Astrocyte of the spinal cord (primary cell): ENCODE measurements at regions not wholly inside any gene's neighbourhood (a gene's known extent, or its start where the extent isn't known, plus 50 kb on each side); places are given as distances from the start of the nearest gene placed in this dataset.

ENCODE experiments used
- DNase-seq: peaks from one replicate; pipeline ENCODE4 v3.0.0; 2011; ENCODE audit warnings: low read depth, low spot score
- H3K4me3 ChIP-seq: 2 replicates; pipeline ENCODE4 v1.5.1; 2011; ENCODE audit warnings: low read depth, mild to moderate bottlenecking, low read length, moderate library complexity
- CTCF ChIP-seq: IDR thresholded peaks from 2 replicates; pipeline ENCODE4 v1.5.1; 2012; ENCODE audit warnings: low read depth, mild to moderate bottlenecking, low read length, inconsistent platforms
- in situ Hi-C: cut with HindIII; loops from 2 replicates; pipeline ENCODE4 v1.10.0; 2017; ENCODE audit warnings: low sequenced_read_pairs

GRCh38 chr6:168201383-168201782 lies 118.2 kb downstream of the DACT2 start:
- DNase-seq = no peak
- no peak overlapping the region for H3K4me3 ChIP-seq
- in situ Hi-C loops = no loop called here
- no peak for TF ChIP-seq CTCF

- in situ Hi-C loops = no loop called here
- no peak overlapping the region for H3K4me3 ChIP-seq
- no peak for DNase-seq
- TF ChIP-seq CTCF = no peak
These were observed 118.9 kb downstream of the DACT2 start for GRCh38 chr6:168200571-168201134.

GRCh38 chr6:168198302-168199180 lies 119.5 kb upstream of the FRMD1 start:
- in situ Hi-C loops = no loop called here
- no peak for TF ChIP-seq CTCF
- no peak for DNase-seq
- no peak overlapping the region for H3K4me3 ChIP-seq

GRCh38 chr6:168197636-168198301 lies 118.8 kb upstream of the FRMD1 start:
- no peak overlapping the region for H3K4me3 ChIP-seq
- TF ChIP-seq CTCF = no peak
- in situ Hi-C loops = no loop called here
- no peak for DNase-seq

GRCh38 chr6:168196881-168197635 lies 118.0 kb upstream of the FRMD1 start:
- DNase-seq = no peak
- no peak overlapping the region for H3K4me3 ChIP-seq
- TF ChIP-seq CTCF = no peak
- in situ Hi-C loops = no loop called here

GRCh38 chr6:168196385-168196860 lies 117.4 kb upstream of the FRMD1 start:
- DNase-seq = no peak
- no peak overlapping the region for H3K4me3 ChIP-seq
- TF ChIP-seq CTCF = no peak
- in situ Hi-C loops = no loop called here
